ENCODE measurements at regions not wholly inside any gene's neighbourhood (a gene's known extent, or its start where the extent isn't known, plus 50 kb on each side); places are given as distances from the start of the nearest gene placed in this dataset.

DNA sequence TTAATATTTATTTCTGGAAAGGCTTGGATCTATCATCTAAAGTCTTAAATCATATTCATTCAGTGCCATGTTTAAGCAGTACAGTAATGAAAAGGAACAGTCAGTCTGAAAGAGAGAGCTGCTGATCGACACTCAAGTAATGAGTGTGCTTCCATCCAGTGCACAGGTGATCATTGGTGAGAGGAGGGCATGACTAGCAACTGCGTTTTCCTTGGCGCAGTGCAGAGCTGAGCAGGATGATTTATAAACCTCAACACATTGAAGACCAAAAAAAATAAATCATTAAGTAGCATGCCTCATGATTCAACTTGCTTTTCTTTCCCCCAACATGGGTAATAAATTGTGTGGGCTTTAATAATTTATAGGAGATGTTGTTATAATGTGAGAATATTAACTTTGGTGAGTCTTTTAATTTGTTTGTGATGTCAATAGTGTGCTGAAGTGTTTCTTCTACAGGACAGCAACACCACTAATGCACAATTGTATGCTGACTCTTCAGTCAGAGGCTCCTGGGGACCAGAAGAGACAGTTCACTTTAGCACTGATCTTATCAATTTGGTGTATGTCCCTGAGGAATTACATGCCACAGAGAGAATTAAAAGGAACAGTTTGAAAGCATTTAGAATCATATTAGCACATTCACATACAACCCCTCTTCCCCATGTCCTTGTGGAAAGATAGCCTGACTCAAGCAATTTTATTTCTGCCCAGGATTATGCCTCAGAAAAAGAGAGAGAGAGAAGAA, 199.7 kb upstream of the ADGRL2 start:
- H3K27ac ChIP-seq (ENCODE audit: low read depth, low read length) = no peak overlapping the region
- no peaks in the 10 kb centered on the region for H3K36me3 ChIP-seq (ENCODE audit: control insufficient read depth in 5 of 5, insufficient read depth in 5 of 5, low read length in 5 of 5)
- H3K27me3 ChIP-seq (ENCODE audit: control insufficient read depth in 5 of 5, insufficient read depth in 4 of 5, low read length in 5 of 5) = no peaks in the 10 kb centered on the region
- no peaks in the 10 kb centered on the region for H3K4me1 ChIP-seq (ENCODE audit: control insufficient read depth in 5 of 5, insufficient read depth in 5 of 5, low read length in 5 of 5)
- H3K9me3 ChIP-seq (ENCODE audit: control insufficient read depth in 5 of 5, low read length in 5 of 5) = no peaks in the 10 kb centered on the region
- H3K9ac ChIP-seq (ENCODE audit: low read length in 5 of 5) = no peak overlapping the region
- H3K4me3 ChIP-seq (ENCODE audit: low read depth in 1 of 5, low read length in 5 of 5) = no peak overlapping the region

DNA sequence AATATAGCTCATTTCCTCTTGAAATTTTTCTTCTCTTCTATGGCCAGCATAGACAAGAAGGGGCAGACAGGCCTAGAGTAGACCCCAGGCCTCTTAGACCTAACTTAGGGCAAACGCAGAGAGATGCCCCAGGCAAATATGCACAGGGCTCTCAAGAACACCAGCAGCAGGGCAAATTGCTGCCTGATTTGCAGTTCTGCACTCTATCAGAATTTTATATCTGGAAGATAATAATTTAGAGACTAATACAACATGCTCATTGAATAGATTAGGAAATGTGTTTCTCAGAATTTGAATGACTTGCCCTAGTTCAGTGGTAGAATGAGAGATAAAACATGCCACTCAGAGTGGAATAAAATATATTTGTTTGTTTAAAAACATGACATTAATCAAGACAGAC, 200.4 kb upstream of the ADGRL2 start:
- Histone ChIP-seq H3K27ac (ENCODE audit: low read depth, low read length) (no peak overlapping the region), H3K9ac (ENCODE audit: low read length in 5 of 5) (no peak overlapping the region), H3K4me3 (ENCODE audit: low read depth in 1 of 5, low read length in 5 of 5) (no peak overlapping the region), H3K4me1 (ENCODE audit: control insufficient read depth in 5 of 5, insufficient read depth in 5 of 5, low read length in 5 of 5) (no peaks in the 10 kb centered on the region), H3K9me3 (ENCODE audit: control insufficient read depth in 5 of 5, low read length in 5 of 5) (no peaks in the 10 kb centered on the region), H3K36me3 (ENCODE audit: control insufficient read depth in 5 of 5, insufficient read depth in 5 of 5, low read length in 5 of 5) (no peaks in the 10 kb centered on the region), H3K27me3 (ENCODE audit: control insufficient read depth in 5 of 5, insufficient read depth in 4 of 5, low read length in 5 of 5) (no peaks in the 10 kb centered on the region)

DNA sequence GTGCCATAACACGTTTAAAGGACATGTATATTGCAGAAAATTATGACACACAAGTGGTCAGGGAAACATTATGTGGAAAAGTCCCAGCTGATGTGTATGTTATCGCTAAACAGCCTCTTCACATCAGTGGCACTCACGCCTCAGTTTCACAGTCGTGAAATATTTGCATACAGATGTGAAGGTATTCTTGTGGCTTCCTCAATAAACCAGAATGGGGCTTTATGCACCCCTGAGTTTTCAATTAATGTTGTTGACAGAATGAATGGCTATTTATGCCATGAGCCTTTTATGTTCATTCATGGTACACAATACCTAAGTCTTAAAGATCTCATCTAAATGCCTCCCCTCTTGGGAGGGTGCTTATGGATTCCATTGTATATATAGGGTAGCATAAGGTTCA, 202.1 kb upstream of the ADGRL2 start:
- Histone ChIP-seq H3K4me1 (ENCODE audit: control insufficient read depth in 5 of 5, insufficient read depth in 5 of 5, low read length in 5 of 5) (no peaks in the 10 kb centered on the region), H3K4me3 (ENCODE audit: low read depth in 1 of 5, low read length in 5 of 5) (no peak overlapping the region), H3K27ac (ENCODE audit: low read depth, low read length) (no peak overlapping the region), H3K27me3 (ENCODE audit: control insufficient read depth in 5 of 5, insufficient read depth in 4 of 5, low read length in 5 of 5) (no peaks in the 10 kb centered on the region), H3K36me3 (ENCODE audit: control insufficient read depth in 5 of 5, insufficient read depth in 5 of 5, low read length in 5 of 5) (no peaks in the 10 kb centered on the region), H3K9me3 (ENCODE audit: control insufficient read depth in 5 of 5, low read length in 5 of 5) (no peaks in the 10 kb centered on the region), H3K9ac (ENCODE audit: low read length in 5 of 5) (no peak overlapping the region)

DNA sequence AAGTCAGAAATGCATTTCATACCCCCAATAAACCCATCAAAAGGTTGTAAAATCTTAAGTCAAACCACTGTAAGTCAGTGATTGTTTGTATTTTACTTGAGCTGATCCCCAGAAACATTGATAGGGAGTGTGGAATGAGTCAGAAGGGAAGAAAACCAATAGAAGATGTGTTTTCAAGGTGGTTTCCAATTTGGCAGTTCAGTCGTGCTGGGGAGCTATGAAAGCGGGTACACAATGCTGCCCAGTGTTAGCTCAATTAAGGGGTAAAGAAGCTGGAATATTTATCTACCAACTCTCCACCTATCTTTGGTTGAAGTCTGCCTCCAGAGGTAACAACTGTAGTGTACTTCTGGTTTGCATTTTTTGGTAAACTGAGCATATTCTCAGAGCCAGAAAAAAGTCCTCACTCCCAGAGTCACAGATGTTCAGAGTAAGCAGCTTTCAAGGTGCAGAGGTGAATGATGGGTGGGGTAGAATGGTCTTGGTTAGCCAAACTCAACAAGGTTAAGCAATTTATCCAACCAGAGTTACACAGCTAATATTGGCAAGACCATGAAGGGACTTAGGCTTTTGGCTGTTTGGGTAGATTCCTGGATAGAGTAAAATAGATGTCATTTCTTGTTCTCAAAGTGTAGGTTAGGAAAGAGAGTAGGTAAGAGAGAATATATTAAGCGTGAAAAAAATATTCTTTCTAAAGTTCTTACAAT, 202.9 kb upstream of the ADGRL2 start:
- Histone ChIP-seq H3K9me3 (ENCODE audit: control insufficient read depth in 5 of 5, low read length in 5 of 5) (no peaks in the 10 kb centered on the region), H3K9ac (ENCODE audit: low read length in 5 of 5) (no peak overlapping the region), H3K27me3 (ENCODE audit: control insufficient read depth in 5 of 5, insufficient read depth in 4 of 5, low read length in 5 of 5) (no peaks in the 10 kb centered on the region), H3K4me3 (ENCODE audit: low read depth in 1 of 5, low read length in 5 of 5) (no peak overlapping the region), H3K36me3 (ENCODE audit: control insufficient read depth in 5 of 5, insufficient read depth in 5 of 5, low read length in 5 of 5) (no peaks in the 10 kb centered on the region), H3K27ac (ENCODE audit: low read depth, low read length) (no peak overlapping the region), H3K4me1 (ENCODE audit: control insufficient read depth in 5 of 5, insufficient read depth in 5 of 5, low read length in 5 of 5) (no peaks in the 10 kb centered on the region)

DNA sequence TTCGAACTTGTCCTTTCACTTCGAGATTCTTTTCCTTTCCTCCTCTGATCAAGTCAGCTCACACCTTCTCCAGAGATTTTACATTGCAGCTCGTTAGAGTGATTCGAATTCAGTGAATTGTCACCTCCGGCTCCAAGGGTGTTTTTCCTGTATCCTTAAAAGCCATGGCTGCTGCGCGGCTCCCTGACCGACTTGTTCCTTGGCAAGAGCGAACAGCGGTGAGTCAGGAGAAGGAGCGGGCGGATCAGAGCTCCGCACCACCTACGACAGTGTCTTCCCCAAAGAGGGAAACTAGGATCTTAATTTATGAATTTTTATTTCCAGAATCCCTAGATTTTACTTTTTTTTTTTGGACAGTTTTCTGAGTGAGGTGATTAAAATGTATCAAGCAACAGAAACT, 204.4 kb upstream of the ADGRL2 start:
- Histone ChIP-seq H3K36me3 (ENCODE audit: control insufficient read depth in 5 of 5, insufficient read depth in 5 of 5, low read length in 5 of 5) (no peaks in the 10 kb centered on the region), H3K27me3 (ENCODE audit: control insufficient read depth in 5 of 5, insufficient read depth in 4 of 5, low read length in 5 of 5) (no peaks in the 10 kb centered on the region), H3K9me3 (ENCODE audit: control insufficient read depth in 5 of 5, low read length in 5 of 5) (peaks cover 0 to 6% (median 0%) of the 10 kb centered on the region in 5 donors), H3K27ac (ENCODE audit: low read depth, low read length) (no peak overlapping the region), H3K4me3 (ENCODE audit: low read depth in 1 of 5, low read length in 5 of 5) (no peak overlapping the region), H3K4me1 (ENCODE audit: control insufficient read depth in 5 of 5, insufficient read depth in 5 of 5, low read length in 5 of 5) (no peaks in the 10 kb centered on the region), H3K9ac (ENCODE audit: low read length in 5 of 5) (no peak overlapping the region)

DNA sequence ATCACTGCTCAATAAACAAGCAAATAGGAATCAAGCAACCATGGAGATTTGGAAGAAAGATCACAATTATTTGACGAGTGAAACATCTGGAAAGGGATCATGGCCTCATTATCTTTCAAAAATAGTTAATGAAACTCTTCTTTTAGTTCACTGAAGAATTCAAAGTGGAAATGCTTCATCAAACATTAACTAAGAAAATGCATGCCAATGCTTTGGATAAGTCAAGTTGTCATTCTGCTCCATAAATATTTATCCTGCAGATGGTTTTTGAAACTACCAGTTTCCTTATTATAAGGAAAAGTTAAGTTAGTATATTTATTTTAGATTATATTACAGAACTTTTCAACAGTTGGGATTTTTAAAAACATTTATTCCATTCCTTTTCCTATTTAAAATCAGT, 206.5 kb upstream of the ADGRL2 start:
- Histone ChIP-seq H3K9ac (ENCODE audit: low read length in 5 of 5) (no peak overlapping the region), H3K4me1 (ENCODE audit: control insufficient read depth in 5 of 5, insufficient read depth in 5 of 5, low read length in 5 of 5) (no peaks in the 10 kb centered on the region), H3K27me3 (ENCODE audit: control insufficient read depth in 5 of 5, insufficient read depth in 4 of 5, low read length in 5 of 5) (no peaks in the 10 kb centered on the region), H3K4me3 (ENCODE audit: low read depth in 1 of 5, low read length in 5 of 5) (no peak overlapping the region), H3K27ac (ENCODE audit: low read depth, low read length) (no peak overlapping the region), H3K9me3 (ENCODE audit: control insufficient read depth in 5 of 5, low read length in 5 of 5) (peaks cover 0 to 8% (median 0%) of the 10 kb centered on the region in 5 donors), H3K36me3 (ENCODE audit: control insufficient read depth in 5 of 5, insufficient read depth in 5 of 5, low read length in 5 of 5) (no peaks in the 10 kb centered on the region)

DNA sequence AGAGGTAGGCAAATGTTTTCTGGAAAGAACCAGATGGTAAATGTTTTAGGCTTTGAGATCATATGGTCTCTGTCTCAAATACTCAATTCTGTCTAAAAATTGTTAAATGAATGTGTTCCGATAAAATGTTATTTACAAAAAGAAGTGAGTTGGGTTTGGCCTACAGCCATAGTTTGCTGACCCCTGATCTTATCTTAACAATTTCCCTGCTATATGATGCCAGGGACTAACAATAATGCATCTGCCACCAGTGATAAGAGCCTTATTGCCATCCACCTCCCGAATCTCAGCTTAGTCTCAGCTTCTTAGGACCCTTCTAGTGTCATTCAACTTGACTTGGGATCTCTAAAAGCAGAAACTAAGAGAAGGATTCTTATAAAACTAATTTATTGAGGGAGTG, 208.5 kb upstream of the ADGRL2 start:
- Histone ChIP-seq H3K4me1 (ENCODE audit: control insufficient read depth in 5 of 5, insufficient read depth in 5 of 5, low read length in 5 of 5) (no peaks in the 10 kb centered on the region), H3K9ac (ENCODE audit: low read length in 5 of 5) (no peak overlapping the region), H3K27me3 (ENCODE audit: control insufficient read depth in 5 of 5, insufficient read depth in 4 of 5, low read length in 5 of 5) (no peaks in the 10 kb centered on the region), H3K36me3 (ENCODE audit: control insufficient read depth in 5 of 5, insufficient read depth in 5 of 5, low read length in 5 of 5) (no peaks in the 10 kb centered on the region), H3K4me3 (ENCODE audit: low read depth in 1 of 5, low read length in 5 of 5) (no peak overlapping the region), H3K27ac (ENCODE audit: low read depth, low read length) (no peak overlapping the region), H3K9me3 (ENCODE audit: control insufficient read depth in 5 of 5, low read length in 5 of 5) (peaks cover 0 to 8% (median 0%) of the 10 kb centered on the region in 5 donors)

DNA sequence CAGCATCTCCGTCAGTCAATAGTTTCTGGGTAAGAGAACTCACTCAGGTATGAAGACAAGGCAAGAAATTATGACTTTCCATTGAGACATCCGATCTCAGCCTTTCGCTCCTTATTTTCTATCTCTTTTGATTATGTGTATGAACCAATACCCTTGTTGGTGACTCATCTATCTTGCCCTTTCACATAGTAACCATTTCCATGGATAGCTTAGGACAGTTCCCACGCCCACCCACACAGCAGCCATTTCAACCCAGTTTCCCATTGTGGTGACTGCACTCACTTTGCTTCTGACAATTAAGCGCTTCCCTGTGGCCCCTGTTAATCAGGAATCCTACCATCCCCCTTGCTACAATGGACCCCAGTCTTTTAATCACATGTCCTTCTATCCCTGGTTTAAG, 210.6 kb upstream of the ADGRL2 start:
- H3K27ac ChIP-seq (ENCODE audit: low read depth, low read length) = no peak overlapping the region
- no peaks in the 10 kb centered on the region for H3K27me3 ChIP-seq (ENCODE audit: control insufficient read depth in 5 of 5, insufficient read depth in 4 of 5, low read length in 5 of 5)
- peaks cover 0 to 3% (median 0%) of the 10 kb centered on the region in 5 donors for H3K4me1 ChIP-seq (ENCODE audit: control insufficient read depth in 5 of 5, insufficient read depth in 5 of 5, low read length in 5 of 5)
- peaks cover 0 to 8% (median 0%) of the 10 kb centered on the region in 5 donors for H3K9me3 ChIP-seq (ENCODE audit: control insufficient read depth in 5 of 5, low read length in 5 of 5)
- H3K9ac ChIP-seq (ENCODE audit: low read length in 5 of 5) = no peak overlapping the region
- no peaks in the 10 kb centered on the region for H3K36me3 ChIP-seq (ENCODE audit: control insufficient read depth in 5 of 5, insufficient read depth in 5 of 5, low read length in 5 of 5)
- no peak overlapping the region for H3K4me3 ChIP-seq (ENCODE audit: low read depth in 1 of 5, low read length in 5 of 5)

DNA sequence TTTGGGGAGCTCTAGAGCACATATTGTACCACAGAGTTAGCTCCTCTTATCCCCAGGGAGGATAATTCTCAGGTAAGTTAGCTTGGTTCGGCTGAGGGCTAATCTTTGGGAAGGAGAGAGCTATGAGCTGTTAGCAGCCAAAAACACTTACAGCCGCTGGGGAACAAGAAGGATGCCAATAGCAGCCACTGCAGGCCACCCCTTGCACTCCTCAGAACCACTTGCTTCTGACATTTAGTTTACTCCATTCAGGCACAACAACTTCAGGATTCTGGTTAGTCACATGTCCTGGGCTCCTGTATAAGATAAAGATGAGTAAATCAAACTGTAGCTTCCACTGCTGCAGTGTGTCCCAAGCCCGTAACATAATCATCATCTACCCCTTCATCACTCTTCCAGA, 212.6 kb upstream of the ADGRL2 start:
- peaks cover 0 to 3% (median 0%) of the 10 kb centered on the region in 5 donors for H3K4me1 ChIP-seq (ENCODE audit: control insufficient read depth in 5 of 5, insufficient read depth in 5 of 5, low read length in 5 of 5)
- no peak overlapping the region for H3K4me3 ChIP-seq (ENCODE audit: low read depth in 1 of 5, low read length in 5 of 5)
- H3K9me3 ChIP-seq (ENCODE audit: control insufficient read depth in 5 of 5, low read length in 5 of 5) = peaks cover 0 to 8% (median 0%) of the 10 kb centered on the region in 5 donors
- H3K27me3 ChIP-seq (ENCODE audit: control insufficient read depth in 5 of 5, insufficient read depth in 4 of 5, low read length in 5 of 5) = no peaks in the 10 kb centered on the region
- no peak overlapping the region for H3K27ac ChIP-seq (ENCODE audit: low read depth, low read length)
- no peaks in the 10 kb centered on the region for H3K36me3 ChIP-seq (ENCODE audit: control insufficient read depth in 5 of 5, insufficient read depth in 5 of 5, low read length in 5 of 5)
- H3K9ac ChIP-seq (ENCODE audit: low read length in 5 of 5) = no peak overlapping the region

DNA sequence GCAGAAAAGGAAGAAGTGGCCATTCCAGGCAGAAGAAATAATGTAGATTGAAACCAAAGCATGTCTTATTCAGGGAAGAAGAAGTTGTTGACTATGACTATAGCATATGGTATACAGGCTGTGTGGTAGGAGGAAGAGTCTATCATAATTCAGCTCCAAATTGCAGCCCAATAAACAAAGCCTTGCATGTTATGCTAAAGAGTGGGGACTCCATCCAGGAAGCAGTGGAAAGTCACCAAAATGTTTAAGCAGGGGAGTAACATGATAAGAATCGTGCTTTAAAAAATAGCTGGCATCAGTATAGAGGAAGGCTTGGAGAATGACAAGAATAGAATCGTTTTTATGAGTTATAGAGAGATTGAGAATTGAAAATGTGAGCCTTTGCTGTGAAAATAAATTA, 213.3 kb upstream of the ADGRL2 start:
- Histone ChIP-seq H3K4me3 (ENCODE audit: low read depth in 1 of 5, low read length in 5 of 5) (no peak overlapping the region), H3K27me3 (ENCODE audit: control insufficient read depth in 5 of 5, insufficient read depth in 4 of 5, low read length in 5 of 5) (no peaks in the 10 kb centered on the region), H3K4me1 (ENCODE audit: control insufficient read depth in 5 of 5, insufficient read depth in 5 of 5, low read length in 5 of 5) (peaks cover 0 to 3% (median 0%) of the 10 kb centered on the region in 5 donors), H3K9me3 (ENCODE audit: control insufficient read depth in 5 of 5, low read length in 5 of 5) (peaks cover 0 to 8% (median 0%) of the 10 kb centered on the region in 5 donors), H3K9ac (ENCODE audit: low read length in 5 of 5) (no peak overlapping the region), H3K36me3 (ENCODE audit: control insufficient read depth in 5 of 5, insufficient read depth in 5 of 5, low read length in 5 of 5) (no peaks in the 10 kb centered on the region), H3K27ac (ENCODE audit: low read depth, low read length) (no peak overlapping the region)
